SK-N-SH (cell line): ENCODE measurements at regions not wholly inside any gene's neighbourhood (a gene's known extent, or its start where the extent isn't known, plus 50 kb on each side); places are given as distances from the start of the nearest gene placed in this dataset.

Source experiments
- CTCF ChIA-PET: fragments of 300-600, 350-600 bp; formaldehyde crosslinking; extraction: SDS; loops from one replicate; lab custom pipeline; 2021; lab: Yijun Ruan, JAX
- POLR2A ChIA-PET: fragments of 350-600 bp; sonication (Branson Sonifier 250); formaldehyde crosslinking; extraction: SDS; loops from one replicate; lab custom pipeline; 2020; ENCODE audit warnings: antibody characterized with exemption, inconsistent platforms; lab: Yijun Ruan, JAX
- DNase-seq: peaks from one replicate; pipeline ENCODE4 v3.0.0; 2012
- H2AFZ ChIP-seq: fragments of 200-600 bp; sonication (generic); 2 replicates; pipeline ENCODE4 v1.8.1; 2016; ENCODE audit warnings: antibody characterized with exemption, mild to moderate bottlenecking, low read depth
- H3F3A ChIP-seq: fragments of 200-600 bp; sonication (generic); replicated peaks from 2 replicates; pipeline ENCODE3; 2016; ENCODE audit warnings: antibody characterized with exemption, mild to moderate bottlenecking; ENCODE audit not compliant: insufficient read depth
- H3K27ac ChIP-seq, 2 experiments: fragments of 200-500 bp in 1 of 2; fragments of 200-600 bp in 1 of 2; sonication (Bioruptor generic) in 1 of 2; sonication (generic), shearing (Covaris generic) in 1 of 2; 2 replicates each; pipeline versions ENCODE4 v1.5.1 to v1.6.1; 2014 to 2016; ENCODE audit warnings: low read depth in 2 of 2, inconsistent platforms in 1 of 2, low read length in 1 of 2, mild to moderate bottlenecking in 1 of 2, mixed read lengths in 1 of 2
- H3K27me3 ChIP-seq: fragments of 200-600 bp; sonication (generic), shearing (Covaris generic); 2 replicates; pipeline ENCODE4 v1.6.1; 2016; ENCODE audit warnings: mixed run types; ENCODE audit not compliant: insufficient read depth
- H3K36me3 ChIP-seq, 2 experiments: fragments of 200-500 bp in 1 of 2; fragments of 200-600 bp in 1 of 2; sonication (Bioruptor generic) in 1 of 2; sonication (generic) in 1 of 2; replicated peaks in 1 of 2; 2 replicates each; pipeline versions ENCODE3 to v1.5.1; 2014 to 2016; ENCODE audit warnings: low read length in 1 of 2, mild to moderate bottlenecking in 1 of 2; ENCODE audit not compliant: insufficient read depth in 2 of 2, control insufficient read depth in 1 of 2
- H3K4me1 ChIP-seq, 2 experiments: fragments of 200-500 bp in 1 of 2; fragments of 200-600 bp in 1 of 2; sonication (Bioruptor generic) in 1 of 2; sonication (generic), shearing (Covaris generic) in 1 of 2; 2 replicates each; pipeline versions ENCODE4 v1.5.1 to v1.6.1; 2014 to 2016; ENCODE audit warnings: low read depth in 1 of 2, low read length in 1 of 2, mixed run types in 1 of 2; ENCODE audit not compliant: insufficient read depth in 2 of 2, control insufficient read depth in 1 of 2
- H3K4me2 ChIP-seq: fragments of 200-600 bp; sonication (generic), shearing (Covaris generic); 2 replicates; pipeline ENCODE4 v1.6.1; 2017; ENCODE audit warnings: mixed run types
- H3K4me3 ChIP-seq, 2 experiments: fragments of 200-500 bp in 1 of 2; fragments of 200-600 bp in 1 of 2; sonication (Bioruptor generic) in 1 of 2; sonication (generic), shearing (Covaris generic) in 1 of 2; 2 replicates each; pipeline versions ENCODE4 v1.5.1 to v1.8.1; 2014 to 2016; ENCODE audit warnings: low read depth in 2 of 2, inconsistent platforms in 1 of 2, low read length in 1 of 2, mild to moderate bottlenecking in 1 of 2, mixed read lengths in 1 of 2, moderate library complexity in 1 of 2
- H3K79me2 ChIP-seq: fragments of 200-600 bp; sonication (generic); 2 replicates; pipeline ENCODE4 v1.8.1; 2017; ENCODE audit warnings: mild to moderate bottlenecking; ENCODE audit not compliant: insufficient read depth
- H3K9ac ChIP-seq: fragments of 200-600 bp; sonication (generic); 2 replicates; pipeline ENCODE4 v1.6.1; 2017; ENCODE audit warnings: mixed run types
- H3K9me2 ChIP-seq: fragments of 200-600 bp; sonication (generic); 2 replicates; pipeline ENCODE4 v1.6.1; 2017; ENCODE audit warnings: mixed run types
- H3K9me3 ChIP-seq: fragments of 200-600 bp; sonication (generic); 2 replicates; pipeline ENCODE4 v1.6.1; 2017; ENCODE audit warnings: mixed run types, mild to moderate bottlenecking, moderate library complexity
- H4K20me1 ChIP-seq: fragments of 200-600 bp; sonication (generic); 2 replicates; pipeline ENCODE4 v1.6.1; 2017; ENCODE audit warnings: mild to moderate bottlenecking, mixed run types; ENCODE audit not compliant: insufficient read depth
- ELF1 ChIP-seq: IDR thresholded peaks from 2 replicates; pipeline ENCODE4 v1.4.0; 2012
- EZH2phosphoT487 ChIP-seq: fragments of 200-600 bp; sonication (generic); IDR thresholded peaks from 2 replicates; pipeline ENCODE4 v1.6.1; 2017; ENCODE audit warnings: low read depth, mixed run types, mild to moderate bottlenecking, antibody characterized with exemption, moderate library complexity, borderline replicate concordance
- FOSL2 ChIP-seq: IDR thresholded peaks from 2 replicates; pipeline ENCODE4 v1.4.0; 2012; ENCODE audit warnings: low read depth, mild to moderate bottlenecking, moderate library complexity, borderline replicate concordance
- FOXJ3 ChIP-seq: sonication (generic); formaldehyde crosslinking; IDR thresholded peaks from 2 replicates; pipeline ENCODE4 v1.5.1; 2020; ENCODE audit warnings: mild to moderate bottlenecking, missing genetic modification reagents
- GATA2 ChIP-seq: sonication (generic); formaldehyde crosslinking; IDR thresholded peaks from 2 replicates; pipeline ENCODE4 v1.5.0; 2020; ENCODE audit warnings: mild to moderate bottlenecking, missing genetic modification reagents
- MAX ChIP-seq: IDR thresholded peaks from 2 replicates; pipeline ENCODE4 v1.4.0; 2012; ENCODE audit warnings: low read depth
- MEF2A ChIP-seq: IDR thresholded peaks from 2 replicates; pipeline ENCODE4 v1.4.0; 2012; ENCODE audit warnings: low read depth, borderline replicate concordance
- NFIC ChIP-seq: IDR thresholded peaks from 2 replicates; pipeline ENCODE4 v1.4.0; 2012; ENCODE audit warnings: borderline replicate concordance
- NRF1 ChIP-seq: IDR thresholded peaks from 2 replicates; pipeline ENCODE4 v1.6.1; 2012; ENCODE audit warnings: low read depth, mild to moderate bottlenecking, low read length
- PBX3 ChIP-seq: IDR thresholded peaks from 2 replicates; pipeline ENCODE4; 2012
- RCOR1 ChIP-seq: fragments of 150-350 bp; IDR thresholded peaks from 2 replicates; pipeline ENCODE4 v1.6.1; 2017; ENCODE audit warnings: antibody characterized with exemption, low read length
- RFX5 ChIP-seq: IDR thresholded peaks from 2 replicates; pipeline ENCODE4 v1.6.1; 2012; ENCODE audit warnings: mild to moderate bottlenecking, improper control_type of control experiment, low read length
- RXRA ChIP-seq: IDR thresholded peaks from 2 replicates; pipeline ENCODE4 v1.4.0; 2012; ENCODE audit warnings: low read depth, mild to moderate bottlenecking, borderline replicate concordance
- SIN3A ChIP-seq: IDR thresholded peaks from 2 replicates; pipeline ENCODE4 v1.6.1; 2012; ENCODE audit warnings: low read depth, mild to moderate bottlenecking, low read length, moderate library complexity, borderline replicate concordance
- TCF12 ChIP-seq: IDR thresholded peaks from 2 replicates; pipeline ENCODE4 v1.4.0; 2012
- YY1 ChIP-seq: IDR thresholded peaks from 2 replicates; pipeline ENCODE4 v1.4.0; 2012; ENCODE audit warnings: low read depth, mild to moderate bottlenecking
- WGBS: methylation state at CpG from one replicate; pipeline ENCODE4 v1.1.6; 2017; ENCODE audit warnings: low lambda C conversion rate; 5-methylcytosine and 5-hydroxymethylcytosine counted together
- TF ChIP-seq, protein P1 (sequence below): IDR thresholded peaks from 2 replicates; pipeline ENCODE4 v1.6.1; 2012; ENCODE audit warnings: mild to moderate bottlenecking, low read depth, low read length, moderate library complexity
- TF ChIP-seq, protein P2 (sequence below): fragments of 150-350 bp; IDR thresholded peaks from 2 replicates; pipeline ENCODE4 v1.6.1; 2017; ENCODE audit warnings: antibody characterized with exemption, low read length, low read depth, borderline replicate concordance
- TF ChIP-seq, protein P3 (sequence below): IDR thresholded peaks from 2 replicates; pipeline ENCODE4 v1.4.0; 2012; ENCODE audit warnings: low read depth, borderline replicate concordance

DNA sequence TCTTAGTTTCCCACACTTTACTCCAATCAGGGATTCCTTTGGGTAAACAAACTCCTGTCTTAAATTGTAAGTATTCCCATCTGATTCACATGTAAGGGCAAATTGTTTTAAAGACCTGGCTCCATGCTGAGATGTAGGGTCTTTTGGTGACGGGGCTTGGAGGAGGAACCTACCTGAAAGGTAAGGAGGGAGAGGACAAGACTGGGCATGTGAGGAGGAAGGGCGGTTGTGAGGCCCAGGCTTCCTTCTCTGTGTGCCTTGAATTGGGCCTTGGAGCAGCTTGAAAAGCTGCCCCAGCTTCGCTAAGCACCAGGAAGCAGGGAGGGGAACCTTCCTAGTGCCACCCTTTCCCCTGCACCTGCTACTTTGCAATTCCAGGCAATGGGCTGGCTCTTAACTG lies 86.8 kb downstream of the C9orf152 start:
- no peaks in the 10 kb centered on the region for H3K9me3 ChIP-seq
- 100% methylated on average over 3 of the region's 3 CpGs for WGBS
- H3F3A ChIP-seq, result peaks cover 5% of the 10 kb centered on the region
- H4K20me1 ChIP-seq, result peaks cover 91% of the 10 kb centered on the region
- no peak overlapping the region for H3K4me2 ChIP-seq
- DNase-seq, result no peak
- H3K27ac ChIP-seq, result no peak overlapping the region
- peaks cover 0 to 15% of the 10 kb centered on the region in 2 experiments; a peak in 1 of 4 replicates for H3K4me1 ChIP-seq
- no peak overlapping the region for H2AFZ ChIP-seq
- ChIA-PET CTCF (no interaction called here), POLR2A (no interaction called here)
- H3K27me3 ChIP-seq, result no peaks in the 10 kb centered on the region
- no peak overlapping the region for H3K4me3 ChIP-seq
- no peaks in the 10 kb centered on the region for H3K9me2 ChIP-seq
- H3K36me3 ChIP-seq, result peaks cover 0 to 17% of the 10 kb centered on the region in 2 experiments
- no peak overlapping the region for H3K9ac ChIP-seq
- TF ChIP-seq, protein P1, sequence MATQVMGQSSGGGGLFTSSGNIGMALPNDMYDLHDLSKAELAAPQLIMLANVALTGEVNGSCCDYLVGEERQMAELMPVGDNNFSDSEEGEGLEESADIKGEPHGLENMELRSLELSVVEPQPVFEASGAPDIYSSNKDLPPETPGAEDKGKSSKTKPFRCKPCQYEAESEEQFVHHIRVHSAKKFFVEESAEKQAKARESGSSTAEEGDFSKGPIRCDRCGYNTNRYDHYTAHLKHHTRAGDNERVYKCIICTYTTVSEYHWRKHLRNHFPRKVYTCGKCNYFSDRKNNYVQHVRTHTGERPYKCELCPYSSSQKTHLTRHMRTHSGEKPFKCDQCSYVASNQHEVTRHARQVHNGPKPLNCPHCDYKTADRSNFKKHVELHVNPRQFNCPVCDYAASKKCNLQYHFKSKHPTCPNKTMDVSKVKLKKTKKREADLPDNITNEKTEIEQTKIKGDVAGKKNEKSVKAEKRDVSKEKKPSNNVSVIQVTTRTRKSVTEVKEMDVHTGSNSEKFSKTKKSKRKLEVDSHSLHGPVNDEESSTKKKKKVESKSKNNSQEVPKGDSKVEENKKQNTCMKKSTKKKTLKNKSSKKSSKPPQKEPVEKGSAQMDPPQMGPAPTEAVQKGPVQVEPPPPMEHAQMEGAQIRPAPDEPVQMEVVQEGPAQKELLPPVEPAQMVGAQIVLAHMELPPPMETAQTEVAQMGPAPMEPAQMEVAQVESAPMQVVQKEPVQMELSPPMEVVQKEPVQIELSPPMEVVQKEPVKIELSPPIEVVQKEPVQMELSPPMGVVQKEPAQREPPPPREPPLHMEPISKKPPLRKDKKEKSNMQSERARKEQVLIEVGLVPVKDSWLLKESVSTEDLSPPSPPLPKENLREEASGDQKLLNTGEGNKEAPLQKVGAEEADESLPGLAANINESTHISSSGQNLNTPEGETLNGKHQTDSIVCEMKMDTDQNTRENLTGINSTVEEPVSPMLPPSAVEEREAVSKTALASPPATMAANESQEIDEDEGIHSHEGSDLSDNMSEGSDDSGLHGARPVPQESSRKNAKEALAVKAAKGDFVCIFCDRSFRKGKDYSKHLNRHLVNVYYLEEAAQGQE, result no peak
- TF ChIP-seq SIN3A (no peak), PBX3 (no peak), MAX (no peak), FOXJ3 (CRISPR knock-in tag) (no peak), RFX5 (no peak), NFIC (no peak), RCOR1 (no peak), RXRA (no peak), GATA2 (CRISPR knock-in tag) (no peak), ELF1 (no peak), TCF12 (no peak), MEF2A (no peak), NRF1 (no peak), FOSL2 (no peak), EZH2phosphoT487 (no peak), YY1 (no peak)
- TF ChIP-seq, protein P2, sequence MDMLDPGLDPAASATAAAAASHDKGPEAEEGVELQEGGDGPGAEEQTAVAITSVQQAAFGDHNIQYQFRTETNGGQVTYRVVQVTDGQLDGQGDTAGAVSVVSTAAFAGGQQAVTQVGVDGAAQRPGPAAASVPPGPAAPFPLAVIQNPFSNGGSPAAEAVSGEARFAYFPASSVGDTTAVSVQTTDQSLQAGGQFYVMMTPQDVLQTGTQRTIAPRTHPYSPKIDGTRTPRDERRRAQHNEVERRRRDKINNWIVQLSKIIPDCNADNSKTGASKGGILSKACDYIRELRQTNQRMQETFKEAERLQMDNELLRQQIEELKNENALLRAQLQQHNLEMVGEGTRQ, result no peak
- TF ChIP-seq, protein P3, sequence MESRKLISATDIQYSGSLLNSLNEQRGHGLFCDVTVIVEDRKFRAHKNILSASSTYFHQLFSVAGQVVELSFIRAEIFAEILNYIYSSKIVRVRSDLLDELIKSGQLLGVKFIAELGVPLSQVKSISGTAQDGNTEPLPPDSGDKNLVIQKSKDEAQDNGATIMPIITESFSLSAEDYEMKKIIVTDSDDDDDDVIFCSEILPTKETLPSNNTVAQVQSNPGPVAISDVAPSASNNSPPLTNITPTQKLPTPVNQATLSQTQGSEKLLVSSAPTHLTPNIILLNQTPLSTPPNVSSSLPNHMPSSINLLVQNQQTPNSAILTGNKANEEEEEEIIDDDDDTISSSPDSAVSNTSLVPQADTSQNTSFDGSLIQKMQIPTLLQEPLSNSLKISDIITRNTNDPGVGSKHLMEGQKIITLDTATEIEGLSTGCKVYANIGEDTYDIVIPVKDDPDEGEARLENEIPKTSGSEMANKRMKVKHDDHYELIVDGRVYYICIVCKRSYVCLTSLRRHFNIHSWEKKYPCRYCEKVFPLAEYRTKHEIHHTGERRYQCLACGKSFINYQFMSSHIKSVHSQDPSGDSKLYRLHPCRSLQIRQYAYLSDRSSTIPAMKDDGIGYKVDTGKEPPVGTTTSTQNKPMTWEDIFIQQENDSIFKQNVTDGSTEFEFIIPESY, result no peak
- peaks cover 99% of the 10 kb centered on the region for H3K79me2 ChIP-seq
